Tibial nerve (tissue), 4 donors: ENCODE measurements at regions not wholly inside any gene's neighbourhood (a gene's known extent, or its start where the extent isn't known, plus 50 kb on each side); places are given as distances from the start of the nearest gene placed in this dataset.

Source experiments
- DNase-seq, 2 donors: peaks; one replicate each; pipeline ENCODE4 v3.0.0-alpha.2; 2019; ENCODE audit warnings: low spot score in 2 of 2
- H3K27ac ChIP-seq, 4 donors: fragments of 200-600 bp; sonication (generic) in 3 of 4; one replicate each; pipeline ENCODE4 v1.5.1; 2017 to 2019; ENCODE audit warnings: mild to moderate bottlenecking in 1 of 4
- H3K27me3 ChIP-seq, 2 donors: fragments of 200-600 bp; sonication (generic) in 1 of 2; one replicate each; pipeline versions ENCODE4 v1.5.1 to v1.6.0; 2017 to 2019
- H3K36me3 ChIP-seq, 3 donors: fragments of 200-600 bp; sonication (generic); one replicate each; pipeline ENCODE4 v1.5.1; 2018 to 2019
- H3K4me1 ChIP-seq, 4 donors: fragments of 200-600 bp; sonication (generic) in 3 of 4; one replicate each; pipeline ENCODE4 v1.5.1; 2017 to 2019
- H3K4me3 ChIP-seq, 4 donors: fragments of 200-600 bp; sonication (generic) in 3 of 4; one replicate each; pipeline ENCODE4 v1.5.1; 2017 to 2019; ENCODE audit warnings: mild to moderate bottlenecking in 1 of 4, moderate library complexity in 1 of 4
- H3K9me3 ChIP-seq, 4 donors: fragments of 200-600 bp; sonication (generic) in 3 of 4; one replicate each; pipeline ENCODE4 v1.5.1; 2017 to 2019
- EP300 ChIP-seq, 2 donors: sonication (generic); formaldehyde crosslinking; IDR thresholded peaks; one replicate each; pipeline ENCODE4 v1.6.1; 2017; ENCODE audit warnings: antibody characterized with exemption in 2 of 2, mild to moderate bottlenecking in 1 of 2
- POLR2A ChIP-seq, 2 donors: fragments of 450-650 bp; IDR thresholded peaks; one replicate each; pipeline ENCODE4 v1.6.1; 2017; ENCODE audit warnings: antibody characterized with exemption in 2 of 2, mild to moderate bottlenecking in 2 of 2, moderate library complexity in 2 of 2
- WGBS, 2 donors: methylation state at CpG; one replicate each; pipeline ENCODE4 v1.1.5; 2018; 5-methylcytosine and 5-hydroxymethylcytosine counted together
- TF ChIP-seq, protein P1 (sequence below), 5 experiments: fragments of 200-600 bp in 3 of 5; fragments of 450-650 bp in 2 of 5; sonication (generic) in 3 of 5; IDR thresholded peaks; one replicate each; pipeline ENCODE4 v1.5.1; 2016 to 2019; ENCODE audit warnings: antibody characterized with exemption in 5 of 5, mild to moderate bottlenecking in 3 of 5, moderate library complexity in 2 of 5

DNA sequence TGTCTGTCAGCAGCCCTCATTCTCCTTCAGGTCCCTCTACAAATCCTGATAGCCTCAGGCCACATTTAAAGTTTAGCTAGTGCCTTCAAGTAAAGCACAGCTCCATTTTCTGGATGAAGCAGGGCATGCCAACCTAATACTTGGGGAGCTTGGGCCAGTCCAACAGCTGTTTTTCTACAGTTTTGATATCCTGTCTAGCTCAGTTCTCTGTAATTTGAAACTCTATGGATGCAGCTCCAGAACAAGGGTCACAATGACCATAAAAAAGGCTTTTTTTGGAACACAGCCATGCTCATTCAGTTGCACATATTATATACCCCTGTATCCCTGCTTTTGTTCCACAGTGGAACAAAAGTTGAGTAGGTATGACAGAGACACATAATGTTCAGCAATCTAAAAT lies 373.5 kb downstream of the SUCLG1 start:
- TF ChIP-seq, protein P1, sequence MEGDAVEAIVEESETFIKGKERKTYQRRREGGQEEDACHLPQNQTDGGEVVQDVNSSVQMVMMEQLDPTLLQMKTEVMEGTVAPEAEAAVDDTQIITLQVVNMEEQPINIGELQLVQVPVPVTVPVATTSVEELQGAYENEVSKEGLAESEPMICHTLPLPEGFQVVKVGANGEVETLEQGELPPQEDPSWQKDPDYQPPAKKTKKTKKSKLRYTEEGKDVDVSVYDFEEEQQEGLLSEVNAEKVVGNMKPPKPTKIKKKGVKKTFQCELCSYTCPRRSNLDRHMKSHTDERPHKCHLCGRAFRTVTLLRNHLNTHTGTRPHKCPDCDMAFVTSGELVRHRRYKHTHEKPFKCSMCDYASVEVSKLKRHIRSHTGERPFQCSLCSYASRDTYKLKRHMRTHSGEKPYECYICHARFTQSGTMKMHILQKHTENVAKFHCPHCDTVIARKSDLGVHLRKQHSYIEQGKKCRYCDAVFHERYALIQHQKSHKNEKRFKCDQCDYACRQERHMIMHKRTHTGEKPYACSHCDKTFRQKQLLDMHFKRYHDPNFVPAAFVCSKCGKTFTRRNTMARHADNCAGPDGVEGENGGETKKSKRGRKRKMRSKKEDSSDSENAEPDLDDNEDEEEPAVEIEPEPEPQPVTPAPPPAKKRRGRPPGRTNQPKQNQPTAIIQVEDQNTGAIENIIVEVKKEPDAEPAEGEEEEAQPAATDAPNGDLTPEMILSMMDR (IDR thresholded peaks at IDR 0.05), result no peak
- no peak for TF ChIP-seq EP300 (IDR thresholded peaks at IDR 0.05)
- no peak for TF ChIP-seq POLR2A (IDR thresholded peaks at IDR 0.05)
- Histone ChIP-seq H3K4me3 (no peak overlapping the region), H3K27ac (no peak overlapping the region), H3K9me3 (no peaks in the 10 kb centered on the region), H3K27me3 (no peaks in the 10 kb centered on the region), H3K4me1 (no peaks in the 10 kb centered on the region), H3K36me3 (no peaks in the 10 kb centered on the region)
- DNase-seq, result no peak

DNA sequence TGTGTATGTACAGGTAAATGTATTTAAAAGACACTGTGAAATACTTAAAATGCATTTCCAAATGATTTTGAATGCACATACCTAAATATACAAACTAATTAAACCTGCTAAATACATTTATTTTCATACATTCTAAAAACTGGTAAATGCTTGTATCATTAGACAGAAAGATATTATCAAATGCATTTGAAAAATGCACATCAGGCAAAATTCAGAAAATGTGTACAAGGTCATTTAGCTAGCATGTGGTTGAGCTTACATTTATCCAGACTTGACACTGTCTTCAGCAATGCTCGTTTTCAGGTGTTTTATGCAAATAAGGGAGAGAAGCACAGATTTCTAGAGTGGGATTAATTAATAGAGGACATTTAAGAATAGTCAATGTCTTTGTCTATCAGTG lies 374.2 kb downstream of the SUCLG1 start:
- Histone ChIP-seq H3K36me3 (no peaks in the 10 kb centered on the region), H3K27ac (no peak overlapping the region), H3K27me3 (no peaks in the 10 kb centered on the region), H3K4me3 (no peak overlapping the region), H3K9me3 (no peaks in the 10 kb centered on the region), H3K4me1 (no peaks in the 10 kb centered on the region)
- TF ChIP-seq POLR2A (IDR thresholded peaks at IDR 0.05), result no peak
- TF ChIP-seq EP300 (IDR thresholded peaks at IDR 0.05), result no peak
- TF ChIP-seq, protein P1 (IDR thresholded peaks at IDR 0.05), result no peak
- DNase-seq, result no peak
- WGBS, 2 donors, result 38 to 56% methylated on average over 1 of the region's 1 CpG

DNA sequence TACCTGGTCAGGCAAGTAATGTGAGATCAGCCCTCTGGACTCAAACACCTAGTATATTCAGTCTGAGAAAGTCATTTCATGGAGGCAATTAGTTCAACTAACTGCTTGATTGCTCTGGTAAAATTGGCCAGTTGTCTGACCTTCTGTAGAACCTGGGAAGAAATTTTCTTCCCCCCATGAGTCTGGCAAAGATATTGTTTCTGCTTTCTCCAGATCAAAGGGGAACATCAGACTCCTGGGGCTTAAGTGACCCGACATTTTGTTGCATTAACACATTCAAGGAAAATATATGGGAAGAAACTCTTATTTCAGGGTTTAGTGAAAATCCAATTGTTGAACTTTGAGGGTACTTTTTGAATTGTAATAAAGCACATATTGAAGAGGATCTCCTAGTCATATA lies 375.1 kb downstream of the SUCLG1 start:
- TF ChIP-seq, protein P1 (IDR thresholded peaks at IDR 0.05), result no peak
- TF ChIP-seq EP300 (IDR thresholded peaks at IDR 0.05) (no peak), POLR2A (IDR thresholded peaks at IDR 0.05) (no peak)
- Histone ChIP-seq H3K36me3 (no peaks in the 10 kb centered on the region), H3K27ac (no peak overlapping the region), H3K9me3 (no peaks in the 10 kb centered on the region), H3K4me1 (no peaks in the 10 kb centered on the region), H3K4me3 (no peak overlapping the region), H3K27me3 (no peaks in the 10 kb centered on the region)
- 29 to 34% methylated on average over 1 of the region's 1 CpG for WGBS, 2 donors
- no peak for DNase-seq

DNA sequence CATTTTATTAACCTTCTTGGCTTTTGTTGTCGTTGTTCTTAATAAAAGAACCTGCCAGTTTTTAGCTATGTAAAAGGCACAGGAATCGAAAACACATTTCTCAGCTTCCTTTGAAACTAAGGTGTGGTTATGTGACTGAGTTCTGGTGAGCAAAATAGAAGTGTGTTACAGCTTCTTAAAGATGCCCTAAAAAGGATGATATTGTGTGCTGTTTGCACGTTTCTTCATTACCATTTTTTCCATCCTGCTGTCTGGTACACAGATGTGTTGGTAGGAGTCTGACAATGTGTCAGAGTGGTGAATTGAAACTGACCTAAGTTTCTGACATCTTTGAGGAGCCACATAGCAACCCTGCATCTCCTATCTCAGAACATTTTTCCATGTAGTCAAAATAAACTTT lies 380.6 kb downstream of the SUCLG1 start:
- Histone ChIP-seq H3K9me3 (no peaks in the 10 kb centered on the region), H3K4me3 (no peak overlapping the region), H3K27me3 (no peaks in the 10 kb centered on the region), H3K27ac (no peak overlapping the region), H3K36me3 (no peaks in the 10 kb centered on the region), H3K4me1 (no peaks in the 10 kb centered on the region)
- TF ChIP-seq, protein P1 (IDR thresholded peaks at IDR 0.05), result no peak
- TF ChIP-seq POLR2A (IDR thresholded peaks at IDR 0.05) (no peak), EP300 (IDR thresholded peaks at IDR 0.05) (no peak)
- DNase-seq, result no peak
- 70 to 77% methylated on average over 3 of the region's 3 CpGs for WGBS, 2 donors

DNA sequence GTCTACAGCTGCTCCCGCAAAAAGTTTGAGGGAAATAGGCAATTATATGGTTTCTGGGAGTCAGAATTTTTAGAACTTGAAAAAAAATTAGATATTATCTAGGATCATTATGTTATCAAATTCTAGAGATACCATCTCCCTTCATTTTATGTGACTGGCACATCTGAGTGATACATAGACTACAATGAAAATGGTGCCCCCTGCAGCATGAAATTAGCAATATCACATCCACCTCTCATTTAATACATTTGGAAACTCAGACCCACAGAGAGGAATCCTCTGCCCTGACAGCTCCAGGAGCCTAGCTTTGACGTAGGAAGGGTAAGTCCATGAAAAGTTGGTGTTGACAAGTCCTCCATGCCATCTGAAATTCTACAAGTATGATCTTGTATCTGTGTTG lies 381.6 kb downstream of the SUCLG1 start:
- no peaks in the 10 kb centered on the region for H3K36me3 ChIP-seq
- H3K4me1 ChIP-seq, result no peaks in the 10 kb centered on the region
- no peak for TF ChIP-seq EP300 (IDR thresholded peaks at IDR 0.05)
- TF ChIP-seq POLR2A (IDR thresholded peaks at IDR 0.05), result no peak
- TF ChIP-seq, protein P1 (IDR thresholded peaks at IDR 0.05), result peak in 2 of 5 experiments; percentile 9 to 12
- peak in 1 of 2 donors; percentile 22 for DNase-seq
- H3K4me3 ChIP-seq, result no peak overlapping the region
- no peaks in the 10 kb centered on the region for H3K9me3 ChIP-seq
- WGBS, 2 donors, result 66 to 67% methylated on average over 2 of the region's 2 CpGs
- no peaks in the 10 kb centered on the region for H3K27me3 ChIP-seq
- no peak overlapping the region for H3K27ac ChIP-seq
